ENCODE measurements at regions not wholly inside any gene's neighbourhood (a gene's known extent, or its start where the extent isn't known, plus 50 kb on each side); places are given as distances from the start of the nearest gene placed in this dataset.

GRCh38 chr12:20018406-20018805, 349.9 kb upstream of the PDE3A start:
- Histone ChIP-seq H3K27me3 (ENCODE audit: control insufficient read depth in 2 of 2, insufficient read depth in 2 of 2, low read length in 2 of 2) (no peaks in the 10 kb centered on the region), H3K4me3 (no peak overlapping the region), H3K4me1 (replicated peaks in 1 of 2; ENCODE audit: control insufficient read depth in 2 of 2, insufficient read depth in 2 of 2, low read length in 2 of 2) (no peaks in the 10 kb centered on the region), H3K9me3 (replicated peaks; ENCODE audit: control insufficient read depth, insufficient read depth, low read depth, low read length) (no peaks in the 10 kb centered on the region), H3K9ac (ENCODE audit: insufficient read depth in 1 of 2, low read depth in 2 of 2, low read length in 2 of 2) (no peak overlapping the region), H4K20me1 (replicated peaks; ENCODE audit: control insufficient read depth, insufficient read depth, low read length) (no peaks in the 10 kb centered on the region), H3K27ac (ENCODE audit: extremely low read depth, low read depth, low read length) (no peak overlapping the region), H3K36me3 (ENCODE audit: control insufficient read depth, insufficient read depth, low read length) (no peaks in the 10 kb centered on the region), H3K79me2 (ENCODE audit: control insufficient read depth, insufficient read depth, low read length) (no peaks in the 10 kb centered on the region), H3K4me2 (ENCODE audit: insufficient read depth, low read length) (no peak overlapping the region), H2AFZ (ENCODE audit: low read depth, low read length) (no peak overlapping the region), H3K9me1 (ENCODE audit: control insufficient read depth, insufficient read depth, low read length) (no peaks in the 10 kb centered on the region)
- no TSS peak for BruUV-seq (replicated peaks)
- in situ Hi-C loops (cut with MboI) (no loop called here), intact Hi-C loops (cut with micrococcal nuclease) (no loop called here)
- 3% methylated on average over 3 of the region's 3 CpGs for WGBS (ENCODE audit: insufficient coverage, low coverage, missing lambda C conversion rate)
- ChIA-PET CTCF (ENCODE audit: low intra/inter-chr PET ratio) (no interaction called here), POLR2A (no interaction called here)
- TF ChIP-seq SRSF7 (optimal IDR thresholded peaks at IDR 0.05; ENCODE audit: low read depth, low read length) (no peak), RHOXF2B (CRISPR knock-in tag; conservative IDR thresholded peaks at IDR 0.05) (no peak)
- ATAC-seq = no peak
- FAIRE-seq = no peak
- no peak for DNase-seq (ENCODE audit: extremely low read depth in 1 of 4, low spot score in 3 of 4)

GRCh38 chr12:20024194-20024593, 344.1 kb upstream of the PDE3A start:
- WGBS (ENCODE audit: insufficient coverage, low coverage, missing lambda C conversion rate) = 0% methylated on average over 5 of the region's 6 CpGs
- ChIA-PET POLR2A (no interaction called here), CTCF (ENCODE audit: low intra/inter-chr PET ratio) (no interaction called here)
- H4K20me1 ChIP-seq (replicated peaks; ENCODE audit: control insufficient read depth, insufficient read depth, low read length) = no peaks in the 10 kb centered on the region
- no peak overlapping the region for H3K4me3 ChIP-seq
- TF ChIP-seq ARID1B (IDR thresholded peaks at IDR 0.05) (no peak), ZNF212 (CRISPR knock-in tag; IDR thresholded peaks at IDR 0.05) (no peak), EHMT2 (IDR thresholded peaks at IDR 0.05) (no peak), RB1 (IDR thresholded peaks at IDR 0.05; ENCODE audit: low read depth) (no peak), BCOR (IDR thresholded peaks at IDR 0.05) (no peak), SAFB2 (IDR thresholded peaks at IDR 0.05; ENCODE audit: borderline replicate concordance, low read depth, low read length, severe bottlenecking) (no peak), PHB2 (IDR thresholded peaks at IDR 0.05; ENCODE audit: low read depth) (no peak), ETV5 (CRISPR knock-in tag; IDR thresholded peaks at IDR 0.05; ENCODE audit: low read depth) (no peak), ZNF445 (CRISPR knock-in tag; IDR thresholded peaks at IDR 0.05; ENCODE audit: low read depth) (no peak), ZNF140 (CRISPR knock-in tag; IDR thresholded peaks at IDR 0.05) (no peak), MLX (CRISPR knock-in tag; conservative IDR thresholded peaks at IDR 0.05) (no peak), CHD1 (IDR thresholded peaks at IDR 0.05; ENCODE audit: low read length) (no peak), ZC3H11A (IDR thresholded peaks at IDR 0.05; ENCODE audit: low read depth, low read length) (no peak), JUND (IDR thresholded peaks at IDR 0.05; ENCODE audit: borderline replicate concordance, low read depth, low read length) (no peak), JUND (tag; IDR thresholded peaks at IDR 0.05; ENCODE audit: borderline replicate concordance, low read depth, low read length) (no peak), FOXA3 (CRISPR knock-in tag; conservative IDR thresholded peaks at IDR 0.05 in 1 of 2, IDR thresholded peaks at IDR 0.05 in 1 of 2) (no peak), GTF2E2 (tag; IDR thresholded peaks at IDR 0.05) (no peak)
- H3K36me3 ChIP-seq (ENCODE audit: control insufficient read depth, insufficient read depth, low read length) = no peaks in the 10 kb centered on the region
- H3K27ac ChIP-seq (ENCODE audit: extremely low read depth, low read depth, low read length) = no peak overlapping the region
- no peak for DNase-seq (ENCODE audit: extremely low read depth in 1 of 4, low spot score in 3 of 4)
- H2AFZ ChIP-seq (ENCODE audit: low read depth, low read length) = no peak overlapping the region
- no TSS peak for BruUV-seq (replicated peaks)
- no peaks in the 10 kb centered on the region for H3K9me1 ChIP-seq (ENCODE audit: control insufficient read depth, insufficient read depth, low read length)
- no peak overlapping the region for H3K4me2 ChIP-seq (ENCODE audit: insufficient read depth, low read length)
- no peak for ATAC-seq
- in situ Hi-C loops (cut with MboI) (no loop called here), intact Hi-C loops (cut with micrococcal nuclease) (no loop called here)
- no peaks in the 10 kb centered on the region for H3K9me3 ChIP-seq (replicated peaks; ENCODE audit: control insufficient read depth, insufficient read depth, low read depth, low read length)
- no peak overlapping the region for H3K9ac ChIP-seq (ENCODE audit: insufficient read depth in 1 of 2, low read depth in 2 of 2, low read length in 2 of 2)
- H3K27me3 ChIP-seq (ENCODE audit: control insufficient read depth in 2 of 2, insufficient read depth in 2 of 2, low read length in 2 of 2) = no peaks in the 10 kb centered on the region
- no peaks in the 10 kb centered on the region for H3K79me2 ChIP-seq (ENCODE audit: control insufficient read depth, insufficient read depth, low read length)
- no peak for FAIRE-seq
- no peaks in the 10 kb centered on the region for H3K4me1 ChIP-seq (replicated peaks in 1 of 2; ENCODE audit: control insufficient read depth in 2 of 2, insufficient read depth in 2 of 2, low read length in 2 of 2)

Data from K562 (cell line).